ENCODE measurements at regions not wholly inside any gene's neighbourhood (a gene's known extent, or its start where the extent isn't known, plus 50 kb on each side); places are given as distances from the start of the nearest gene placed in this dataset.

DNA sequence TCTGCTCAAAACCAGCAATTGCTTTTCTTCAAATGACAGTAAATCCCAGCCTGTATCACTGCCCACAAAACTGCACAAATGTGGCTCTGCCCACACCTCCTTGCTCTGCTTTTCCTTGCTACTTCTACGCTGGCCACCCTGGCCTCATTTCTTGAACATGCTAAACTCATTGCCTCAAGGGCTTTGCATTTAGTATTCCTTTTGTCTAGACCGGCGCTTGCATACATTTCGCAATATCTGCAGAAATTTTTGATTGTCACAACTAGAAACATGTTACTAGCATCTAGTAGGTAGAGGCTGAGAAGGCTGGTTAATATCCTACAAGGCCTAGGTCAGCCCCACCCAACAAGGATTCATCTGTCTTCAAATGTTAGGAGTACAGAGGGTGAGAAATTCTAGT, 2357.8 kb downstream of the MAT2B start:
- H3K9me3 ChIP-seq (replicated peaks; ENCODE audit: control insufficient read depth, insufficient read depth, low read length), result no peaks in the 10 kb centered on the region
- intact Hi-C loops (cut with micrococcal nuclease; ENCODE audit: unreplicated experiment) (no loop called here), in situ Hi-C loops (cut with MboI) (no loop called here)
- POLR2A ChIA-PET, result no interaction called here
- H3K27ac ChIP-seq (ENCODE audit: control insufficient read depth, insufficient read depth), result no peak overlapping the region
- H3K79me2 ChIP-seq (ENCODE audit: control insufficient read depth, insufficient read depth, low read length), result no peaks in the 10 kb centered on the region
- 53% methylated on average over 4 of the region's 4 CpGs for WGBS (ENCODE audit: insufficient coverage, insufficient replicate concordance, low lambda C conversion rate, missing lambda C conversion rate)
- no peak overlapping the region for H3K4me2 ChIP-seq (ENCODE audit: control insufficient read depth, insufficient read depth)
- no peaks in the 10 kb centered on the region for H3K27me3 ChIP-seq (replicated peaks in 1 of 2; ENCODE audit: control insufficient read depth in 2 of 2, insufficient read depth in 2 of 2, low read length in 1 of 2)
- no peak overlapping the region for H2AFZ ChIP-seq (ENCODE audit: control insufficient read depth, low read depth, low read length)
- no peaks in the 10 kb centered on the region for H3K36me3 ChIP-seq (ENCODE audit: control insufficient read depth in 2 of 2, insufficient read depth in 2 of 2, low read length in 1 of 2)
- DNase-seq (ENCODE audit: low read depth, low spot score) (no peak), FAIRE-seq (no peak), ATAC-seq (no peak)
- CTCF ChIA-PET, result no interaction called here
- no peak overlapping the region for H3K4me3 ChIP-seq
- H3K4me1 ChIP-seq (ENCODE audit: control insufficient read depth, insufficient read depth, low read length), result no peaks in the 10 kb centered on the region
- RAD21 ChIA-PET (ENCODE audit: unreplicated experiment), result no interaction called here
- SMC1A ChIA-PET (ENCODE audit: uncharacterized antibody, unreplicated experiment), result no interaction called here
- no peak overlapping the region for H3K9ac ChIP-seq (ENCODE audit: control insufficient read depth, insufficient read depth, low read length)
- TF ChIP-seq IRF4 (IDR thresholded peaks at IDR 0.05; ENCODE audit: low read depth, low read length) (no peak), MYC (IDR thresholded peaks at IDR 0.05; ENCODE audit: insufficient read depth, insufficient read length, insufficient replicate concordance, low read length, severe bottlenecking) (no peak), YY1 (IDR thresholded peaks at IDR 0.05; ENCODE audit: low read depth, low read length) (no peak), KDM1A (IDR thresholded peaks at IDR 0.05; ENCODE audit: borderline replicate concordance) (no peak), ZNF217 (IDR thresholded peaks at IDR 0.05) (no peak), CHD2 (IDR thresholded peaks at IDR 0.05; ENCODE audit: borderline replicate concordance, low read depth, low read length) (no peak), MEF2B (IDR thresholded peaks at IDR 0.05; ENCODE audit: partially characterized antibody, poor library complexity, severe bottlenecking) (no peak), CEBPB (IDR thresholded peaks at IDR 0.05; ENCODE audit: borderline replicate concordance in 1 of 2, low read depth in 2 of 2, low read length in 2 of 2) (no peak), IKZF1 (conservative IDR thresholded peaks at IDR 0.05) (no peak), CREM (IDR thresholded peaks at IDR 0.05; ENCODE audit: low read depth) (no peak), TARDBP (IDR thresholded peaks at IDR 0.05; ENCODE audit: borderline replicate concordance) (no peak), BRCA1 (IDR thresholded peaks at IDR 0.05; ENCODE audit: low read depth, low read length) (no peak), STAT1 (conservative IDR thresholded peaks at IDR 0.05) (no peak), RAD51 (IDR thresholded peaks at IDR 0.05) (no peak), GABPA (IDR thresholded peaks at IDR 0.05; ENCODE audit: low read depth) (no peak), ZBED1 (IDR thresholded peaks at IDR 0.05; ENCODE audit: borderline replicate concordance) (no peak), BHLHE40 (IDR thresholded peaks at IDR 0.05; ENCODE audit: borderline replicate concordance in 1 of 2, low read depth in 2 of 2, low read length in 1 of 2) (no peak)
- TF ChIP-seq, protein P1, sequence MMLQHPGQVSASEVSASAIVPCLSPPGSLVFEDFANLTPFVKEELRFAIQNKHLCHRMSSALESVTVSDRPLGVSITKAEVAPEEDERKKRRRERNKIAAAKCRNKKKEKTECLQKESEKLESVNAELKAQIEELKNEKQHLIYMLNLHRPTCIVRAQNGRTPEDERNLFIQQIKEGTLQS (IDR thresholded peaks at IDR 0.05; ENCODE audit: borderline replicate concordance, extremely low read depth, low read depth, low read length), result no peak
- H4K20me1 ChIP-seq (ENCODE audit: control insufficient read depth, insufficient read depth), result no peaks in the 10 kb centered on the region
- no TSS peak for BruUV-seq (replicated peaks)

All from GM12878 (cell line).